ENCODE measurements at regions not wholly inside any gene's neighbourhood (a gene's known extent, or its start where the extent isn't known, plus 50 kb on each side); places are given as distances from the start of the nearest gene placed in this dataset.
A peak's percentile ranks its signal among the peaks of the same experiment; 100 is the strongest.
"Not testable (repeated sequence)": the region's sequence is repeated elsewhere in the genome, so short reads cannot be mapped to it uniquely, and the experiment has no call there.

GRCh38 chr2:82968358-82968757 is 1490.7 kb downstream of the SUCLG1 start:
- no peak overlapping the region for H3K4me3 ChIP-seq
- TF ChIP-seq POLR2A (IDR thresholded peaks at IDR 0.05) (no peak), EP300 (IDR thresholded peaks at IDR 0.05) (no peak), POLR2AphosphoS5 (IDR thresholded peaks at IDR 0.05) (no peak)
- H3K4me1 ChIP-seq: no peaks in the 10 kb centered on the region
- no peaks in the 10 kb centered on the region for H3K27me3 ChIP-seq
- no peak overlapping the region for H3K27ac ChIP-seq
- H3K9me3 ChIP-seq: no peaks in the 10 kb centered on the region
- H3K36me3 ChIP-seq: no peaks in the 10 kb centered on the region
- DNase-seq (no peak), ATAC-seq (ENCODE audit: low FRiP score in 2 of 2) (no peak)

GRCh38 chr2:82964341-82964740 is 1494.7 kb downstream of the SUCLG1 start:
- Histone ChIP-seq H3K27me3 (no peaks in the 10 kb centered on the region), H3K4me3 (no peak overlapping the region), H3K36me3 (no peaks in the 10 kb centered on the region), H3K27ac (no peak overlapping the region), H3K9me3 (no peaks in the 10 kb centered on the region), H3K4me1 (no peaks in the 10 kb centered on the region)
- 52 to 61% methylated on average over 4 of the region's 4 CpGs for WGBS, 2 donors
- no peak for TF ChIP-seq POLR2A (IDR thresholded peaks at IDR 0.05)
- TF ChIP-seq POLR2AphosphoS5 (IDR thresholded peaks at IDR 0.05): no peak
- no peak for TF ChIP-seq CTCF (IDR thresholded peaks at IDR 0.05)
- TF ChIP-seq EP300 (IDR thresholded peaks at IDR 0.05): no peak
- ATAC-seq (ENCODE audit: low FRiP score in 2 of 2) (no peak), DNase-seq (no peak)

- Histone ChIP-seq H3K27ac (no peak overlapping the region), H3K4me3 (no peak overlapping the region), H3K4me1 (no peaks in the 10 kb centered on the region), H3K27me3 (no peaks in the 10 kb centered on the region), H3K36me3 (no peaks in the 10 kb centered on the region), H3K9me3 (no peaks in the 10 kb centered on the region)
- ATAC-seq (ENCODE audit: low FRiP score in 2 of 2) (no peak), DNase-seq (no peak)
- 88 to 91% methylated on average over 5 of the region's 5 CpGs for WGBS, 2 donors
- TF ChIP-seq POLR2AphosphoS5 (IDR thresholded peaks at IDR 0.05): no peak
- TF ChIP-seq POLR2A (IDR thresholded peaks at IDR 0.05): no peak
- no peak for TF ChIP-seq EP300 (IDR thresholded peaks at IDR 0.05)
- no peak for TF ChIP-seq CTCF (IDR thresholded peaks at IDR 0.05)
Measured at GRCh38 chr2:82959727-82960126, 1499.4 kb downstream of the SUCLG1 start.

GRCh38 chr2:82954868-82955267 is 1504.2 kb downstream of the SUCLG1 start:
- Histone ChIP-seq H3K36me3 (no peaks in the 10 kb centered on the region), H3K27ac (no peak overlapping the region), H3K4me1 (no peaks in the 10 kb centered on the region), H3K9me3 (no peaks in the 10 kb centered on the region), H3K27me3 (no peaks in the 10 kb centered on the region), H3K4me3 (no peak overlapping the region)
- TF ChIP-seq POLR2A (IDR thresholded peaks at IDR 0.05) (no peak), POLR2AphosphoS5 (IDR thresholded peaks at IDR 0.05) (no peak), CTCF (IDR thresholded peaks at IDR 0.05) (no peak), EP300 (IDR thresholded peaks at IDR 0.05) (no peak)
- ATAC-seq (ENCODE audit: low FRiP score in 2 of 2) (no peak), DNase-seq (no peak)
- 69 to 88% methylated on average over 1 of the region's 1 CpG for WGBS, 2 donors

GRCh38 chr2:82939211-82939610 is 1519.9 kb downstream of the SUCLG1 start:
- DNase-seq (no peak), ATAC-seq (ENCODE audit: low FRiP score in 2 of 2) (no peak)
- 87 to 100% methylated on average over 1 of the region's 1 CpG for WGBS, 2 donors
- TF ChIP-seq EP300 (IDR thresholded peaks at IDR 0.05): no peak
- no peak for TF ChIP-seq POLR2AphosphoS5 (IDR thresholded peaks at IDR 0.05)
- no peak for TF ChIP-seq CTCF (IDR thresholded peaks at IDR 0.05)
- TF ChIP-seq POLR2A (IDR thresholded peaks at IDR 0.05): no peak
- H3K9me3 ChIP-seq: no peaks in the 10 kb centered on the region
- H3K36me3 ChIP-seq: no peaks in the 10 kb centered on the region
- H3K4me3 ChIP-seq: no peak overlapping the region
- no peaks in the 10 kb centered on the region for H3K4me1 ChIP-seq
- H3K27me3 ChIP-seq: no peaks in the 10 kb centered on the region
- H3K27ac ChIP-seq: no peak overlapping the region

GRCh38 chr2:82938321-82938845 is 1520.7 kb downstream of the SUCLG1 start:
- 94 to 97% methylated on average over 20 to 38 of the region's 40 CpGs for WGBS, 2 donors
- peak in 1 of 2 donors; percentile 79 for DNase-seq
- not testable (repeated sequence) for ATAC-seq (ENCODE audit: low FRiP score in 2 of 2); H3K27me3 ChIP-seq; H3K27ac ChIP-seq; H3K4me1 ChIP-seq; H3K9me3 ChIP-seq; H3K4me3 ChIP-seq; H3K36me3 ChIP-seq

Measured in upper lobe of left lung (tissue), 6 donors.